ENCODE measurements at regions not wholly inside any gene's neighbourhood (a gene's known extent, or its start where the extent isn't known, plus 50 kb on each side); places are given as distances from the start of the nearest gene placed in this dataset.
A peak's percentile ranks its signal among the peaks of the same experiment; 100 is the strongest.

DNA sequence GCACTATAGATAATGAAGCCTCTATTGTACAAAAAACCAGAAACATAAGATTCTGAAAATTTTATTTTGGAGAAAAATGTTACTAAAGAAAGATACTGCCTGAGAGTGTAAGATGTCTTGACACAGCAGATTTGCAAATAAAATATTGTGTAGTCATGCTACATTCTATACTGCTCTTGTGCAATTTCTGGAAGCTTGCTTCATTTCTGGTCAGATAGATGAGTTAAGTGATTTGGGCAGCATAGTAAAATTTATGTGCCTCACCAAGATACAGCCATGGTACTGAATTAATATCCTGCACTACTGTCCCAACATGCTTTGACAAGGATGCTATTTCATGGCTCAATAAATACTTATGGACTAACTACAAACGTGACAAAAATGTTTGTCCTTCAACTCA lies 55.1 kb upstream of the STARD13 start:
- TF ChIP-seq POLR2A (IDR thresholded peaks at IDR 0.05; ENCODE audit: low read depth, low read length) (no peak), CTCF (conservative IDR thresholded peaks at IDR 0.05; ENCODE audit: low read depth, low read length) (no peak), CHD1 (IDR thresholded peaks at IDR 0.05; ENCODE audit: low read depth, low read length) (no peak), RCOR1 (IDR thresholded peaks at IDR 0.05; ENCODE audit: insufficient replicate concordance, low read length) (no peak), RFX5 (IDR thresholded peaks at IDR 0.05; ENCODE audit: low read depth, low read length) (no peak), CEBPB (IDR thresholded peaks at IDR 0.05; ENCODE audit: low read depth, low read length) (peak; percentile 90), RAD21 (IDR thresholded peaks at IDR 0.05; ENCODE audit: low read length) (no peak), MAFK (IDR thresholded peaks at IDR 0.05; ENCODE audit: low read depth, low read length) (peak; percentile 46; the same call in 1 of the 2 replicates), BHLHE40 (IDR thresholded peaks at IDR 0.05; ENCODE audit: low read depth, low read length) (no peak)
- TF ChIP-seq, protein P1, sequence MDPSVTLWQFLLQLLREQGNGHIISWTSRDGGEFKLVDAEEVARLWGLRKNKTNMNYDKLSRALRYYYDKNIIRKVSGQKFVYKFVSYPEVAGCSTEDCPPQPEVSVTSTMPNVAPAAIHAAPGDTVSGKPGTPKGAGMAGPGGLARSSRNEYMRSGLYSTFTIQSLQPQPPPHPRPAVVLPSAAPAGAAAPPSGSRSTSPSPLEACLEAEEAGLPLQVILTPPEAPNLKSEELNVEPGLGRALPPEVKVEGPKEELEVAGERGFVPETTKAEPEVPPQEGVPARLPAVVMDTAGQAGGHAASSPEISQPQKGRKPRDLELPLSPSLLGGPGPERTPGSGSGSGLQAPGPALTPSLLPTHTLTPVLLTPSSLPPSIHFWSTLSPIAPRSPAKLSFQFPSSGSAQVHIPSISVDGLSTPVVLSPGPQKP (IDR thresholded peaks at IDR 0.05; ENCODE audit: borderline replicate concordance, low read depth, low read length): no peak

Data from IMR-90 (cell line).